ENCODE measurements at regions not wholly inside any gene's neighbourhood (a gene's known extent, or its start where the extent isn't known, plus 50 kb on each side); places are given as distances from the start of the nearest gene placed in this dataset.
"Not testable (repeated sequence)": the region's sequence is repeated elsewhere in the genome, so short reads cannot be mapped to it uniquely, and the experiment has no call there.

DNA sequence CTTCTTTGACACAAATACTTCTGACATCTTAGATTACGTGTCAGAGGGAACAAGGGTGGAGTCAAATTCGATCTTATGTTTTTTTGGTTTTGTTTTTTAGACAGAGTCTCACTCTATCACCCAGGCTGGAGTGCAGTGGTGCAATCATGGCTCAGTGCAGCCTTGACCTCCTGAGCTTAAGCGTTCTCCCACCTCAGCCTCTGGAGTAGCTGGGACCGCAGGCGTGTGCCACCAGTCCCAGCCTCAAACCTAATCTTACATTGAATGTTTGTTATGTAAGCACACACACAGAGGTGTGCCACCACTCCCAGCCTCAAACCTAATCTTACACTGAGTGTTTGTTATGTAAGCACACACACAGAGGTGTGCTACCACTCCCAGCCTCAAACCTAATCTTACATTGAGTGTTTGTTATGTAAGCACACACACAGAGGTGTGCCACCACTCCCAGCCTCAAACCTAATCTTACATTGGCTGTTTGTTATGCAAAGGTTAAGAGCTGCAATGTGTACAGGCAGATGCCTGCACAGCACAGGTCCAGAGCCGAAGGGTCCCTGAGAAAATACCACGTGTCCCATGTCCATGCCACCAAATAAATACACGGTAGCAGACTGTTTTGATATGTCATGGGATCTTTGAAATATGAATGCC is 118.0 kb downstream of the ATP6V0E2 start:
- H3K27ac ChIP-seq (ENCODE audit: low read length); H3K9ac ChIP-seq (ENCODE audit: low read length): not testable (repeated sequence)

DNA sequence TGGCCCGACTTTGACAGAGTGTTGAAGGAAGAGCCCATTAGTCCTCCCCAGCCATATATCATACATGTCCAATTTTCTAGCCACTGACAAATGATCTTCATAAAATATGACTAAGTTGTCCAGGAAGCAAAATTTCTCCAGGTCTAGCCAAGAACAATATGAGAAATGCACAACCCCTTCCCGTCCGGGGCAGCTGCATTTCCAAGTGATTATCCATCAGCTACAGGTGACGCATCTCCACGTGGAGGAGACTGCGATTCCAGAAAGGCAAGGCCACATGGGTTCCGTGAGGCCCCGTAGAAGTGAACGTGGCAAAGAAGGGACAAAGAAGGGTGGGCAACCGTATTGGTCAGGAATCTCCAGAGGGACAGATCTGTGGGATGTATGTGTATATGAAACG is 118.6 kb downstream of the ATP6V0E2 start:
- not testable (repeated sequence) for H3K36me3 ChIP-seq (replicated peaks; ENCODE audit: low read depth, low read length); H4K20me1 ChIP-seq (ENCODE audit: insufficient read depth, low read length); H3K9me3 ChIP-seq (ENCODE audit: insufficient read depth, low read length); H3K79me2 ChIP-seq (ENCODE audit: low read length); H3K4me2 ChIP-seq (ENCODE audit: low read length); H3K27ac ChIP-seq (ENCODE audit: low read length); H3K4me1 ChIP-seq (ENCODE audit: low read length); H3K9ac ChIP-seq (ENCODE audit: low read length); H2AFZ ChIP-seq (ENCODE audit: low read depth, low read length); H3K4me3 ChIP-seq (ENCODE audit: low read length); H3K27me3 ChIP-seq (ENCODE audit: low read depth, low read length)

More for the DNA sequence above, 118.0 kb downstream of the ATP6V0E2 start:
- not testable (repeated sequence) for H3K27me3 ChIP-seq (ENCODE audit: low read depth, low read length); H3K79me2 ChIP-seq (ENCODE audit: low read length); H4K20me1 ChIP-seq (ENCODE audit: insufficient read depth, low read length); H3K9me3 ChIP-seq (ENCODE audit: insufficient read depth, low read length); H3K36me3 ChIP-seq (replicated peaks; ENCODE audit: low read depth, low read length); H3K4me1 ChIP-seq (ENCODE audit: low read length); H3K4me3 ChIP-seq (ENCODE audit: low read length); H2AFZ ChIP-seq (ENCODE audit: low read depth, low read length); H3K4me2 ChIP-seq (ENCODE audit: low read length)

DNA sequence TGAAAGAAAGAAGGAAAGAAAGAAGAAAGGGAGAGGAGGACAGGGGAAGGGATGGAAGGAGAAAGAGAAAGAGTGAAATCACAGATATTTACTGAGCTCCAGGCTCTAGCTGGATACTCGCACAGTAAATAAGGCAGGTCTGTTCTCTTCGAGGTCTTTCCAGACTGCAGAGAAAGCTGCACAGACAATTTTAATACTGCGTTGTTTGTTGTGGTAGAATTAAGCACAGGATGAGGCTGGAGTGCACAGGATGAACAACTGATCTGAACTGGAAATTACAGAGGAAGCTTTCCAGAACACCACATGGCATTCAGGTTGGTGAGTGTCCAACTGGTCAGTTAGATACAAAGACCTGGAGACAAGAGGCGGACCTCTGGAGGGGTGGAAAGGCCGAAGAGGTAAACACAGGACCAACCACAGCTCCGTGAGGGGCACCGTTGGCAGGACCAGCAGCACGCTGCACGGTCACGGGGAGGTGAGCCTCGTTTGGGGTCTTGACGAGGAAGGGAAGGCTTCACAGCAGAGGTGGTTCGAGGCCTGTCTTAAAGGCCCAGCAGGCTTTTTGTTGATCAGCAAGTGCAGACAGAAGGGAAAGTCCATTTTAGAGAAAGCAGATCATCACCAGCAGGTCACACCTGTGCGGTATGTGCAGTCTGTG is 121.7 kb downstream of the ATP6V0E2 start:
- H3K9me3 ChIP-seq (ENCODE audit: insufficient read depth, low read length); H3K79me2 ChIP-seq (ENCODE audit: low read length); H3K9ac ChIP-seq (ENCODE audit: low read length); H3K27me3 ChIP-seq (ENCODE audit: low read depth, low read length); H2AFZ ChIP-seq (ENCODE audit: low read depth, low read length); H4K20me1 ChIP-seq (ENCODE audit: insufficient read depth, low read length); H3K4me2 ChIP-seq (ENCODE audit: low read length); H3K4me1 ChIP-seq (ENCODE audit: low read length); H3K36me3 ChIP-seq (replicated peaks; ENCODE audit: low read depth, low read length); H3K4me3 ChIP-seq (ENCODE audit: low read length); H3K27ac ChIP-seq (ENCODE audit: low read length): not testable (repeated sequence)

DNA sequence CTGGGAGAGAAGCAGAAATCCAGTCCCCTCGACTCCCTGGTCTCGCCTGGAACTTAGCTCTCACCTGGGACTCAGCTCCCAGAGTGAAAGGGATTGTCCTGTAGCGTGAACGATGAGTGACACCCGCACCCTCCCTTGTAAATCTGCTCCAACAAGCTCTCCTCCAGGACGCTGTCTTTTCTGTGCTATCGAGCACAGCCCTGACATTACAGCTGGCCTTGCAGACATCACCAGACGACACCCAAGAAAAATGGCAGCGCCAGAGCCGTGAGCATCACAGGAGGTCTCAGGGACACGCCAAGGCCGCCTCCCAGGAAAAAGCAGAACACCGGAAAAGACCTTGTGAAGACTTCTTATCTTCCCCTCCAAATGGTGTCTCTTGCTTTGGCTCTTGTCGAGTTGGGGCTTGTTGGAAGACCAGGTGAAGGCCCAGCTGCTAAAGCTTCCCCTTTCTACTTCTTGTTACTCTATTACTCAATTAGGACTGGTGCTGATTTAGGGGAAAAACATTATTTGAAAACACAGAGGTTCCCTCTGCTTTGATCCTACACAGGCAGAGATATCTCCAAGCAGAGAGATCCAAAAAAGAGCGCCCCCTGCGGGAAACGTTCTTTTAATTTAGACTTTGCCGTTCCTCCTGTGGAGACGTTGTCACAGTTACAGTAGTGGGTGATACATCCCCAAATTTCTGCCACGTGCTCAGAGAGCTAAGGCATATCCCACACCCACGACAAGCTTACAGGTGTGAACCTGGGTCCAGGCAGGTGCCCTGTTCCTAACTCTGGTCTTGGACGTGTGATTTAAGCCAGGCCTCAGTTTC is 127.2 kb downstream of the ATP6V0E2 start:
- Histone ChIP-seq H3K27ac (ENCODE audit: low read length) (peak overlapping the region; percentile 53), H3K9ac (ENCODE audit: low read length) (peak overlapping the region; percentile 32; the same call in 1 of the 2 replicates), H3K4me2 (ENCODE audit: low read length) (peak overlapping the region; percentile 67), H3K4me3 (ENCODE audit: low read length) (peak overlapping the region; percentile 64), H2AFZ (ENCODE audit: low read depth, low read length) (0 out of 2 replicates have a peak overlapping the region, but pooled peaks have one; percentile 65)
- not testable (repeated sequence) for H4K20me1 ChIP-seq (ENCODE audit: insufficient read depth, low read length); H3K9me3 ChIP-seq (ENCODE audit: insufficient read depth, low read length); H3K36me3 ChIP-seq (replicated peaks; ENCODE audit: low read depth, low read length); H3K27me3 ChIP-seq (ENCODE audit: low read depth, low read length); H3K4me1 ChIP-seq (ENCODE audit: low read length); H3K79me2 ChIP-seq (ENCODE audit: low read length)
- TF ChIP-seq CTCF (IDR thresholded peaks at IDR 0.05; ENCODE audit: low read depth, low read length): peak; percentile 37

GRCh38 chr7:150003304-150003810 is 129.6 kb downstream of the ATP6V0E2 start:
- Histone ChIP-seq H3K4me3 (ENCODE audit: low read length) (no peak overlapping the region), H4K20me1 (ENCODE audit: insufficient read depth, low read length) (no peaks in the 10 kb centered on the region), H3K27ac (ENCODE audit: low read length) (no peak overlapping the region), H3K27me3 (ENCODE audit: low read depth, low read length) (no peaks in the 10 kb centered on the region), H3K79me2 (ENCODE audit: low read length) (no peaks in the 10 kb centered on the region), H3K4me1 (ENCODE audit: low read length) (peaks cover 4% of the 10 kb centered on the region; the same call in 1 of the 2 replicates), H3K9me3 (ENCODE audit: insufficient read depth, low read length) (no peaks in the 10 kb centered on the region), H3K9ac (ENCODE audit: low read length) (no peak overlapping the region), H3K36me3 (replicated peaks; ENCODE audit: low read depth, low read length) (no peaks in the 10 kb centered on the region), H3K4me2 (ENCODE audit: low read length) (no peak overlapping the region), H2AFZ (ENCODE audit: low read depth, low read length) (no peak overlapping the region)
- TF ChIP-seq EZH2phosphoT487 (IDR thresholded peaks at IDR 0.05; ENCODE audit: low read depth): no peak
- no peak for TF ChIP-seq CTCF (IDR thresholded peaks at IDR 0.05; ENCODE audit: low read depth, low read length)

GRCh38 chr7:150003973-150004372 is 130.2 kb downstream of the ATP6V0E2 start:
- H3K79me2 ChIP-seq (ENCODE audit: low read length); H3K27ac ChIP-seq (ENCODE audit: low read length); H4K20me1 ChIP-seq (ENCODE audit: insufficient read depth, low read length); H3K36me3 ChIP-seq (replicated peaks; ENCODE audit: low read depth, low read length); H3K9me3 ChIP-seq (ENCODE audit: insufficient read depth, low read length); H3K9ac ChIP-seq (ENCODE audit: low read length); H3K4me1 ChIP-seq (ENCODE audit: low read length); H3K27me3 ChIP-seq (ENCODE audit: low read depth, low read length); H3K4me2 ChIP-seq (ENCODE audit: low read length); H3K4me3 ChIP-seq (ENCODE audit: low read length); H2AFZ ChIP-seq (ENCODE audit: low read depth, low read length): not testable (repeated sequence)

- H3K36me3 ChIP-seq (replicated peaks; ENCODE audit: low read depth, low read length); H4K20me1 ChIP-seq (ENCODE audit: insufficient read depth, low read length); H2AFZ ChIP-seq (ENCODE audit: low read depth, low read length); H3K79me2 ChIP-seq (ENCODE audit: low read length); H3K4me1 ChIP-seq (ENCODE audit: low read length); H3K4me3 ChIP-seq (ENCODE audit: low read length); H3K9ac ChIP-seq (ENCODE audit: low read length); H3K9me3 ChIP-seq (ENCODE audit: insufficient read depth, low read length); H3K27ac ChIP-seq (ENCODE audit: low read length); H3K27me3 ChIP-seq (ENCODE audit: low read depth, low read length); H3K4me2 ChIP-seq (ENCODE audit: low read length): not testable (repeated sequence)
These were observed 131.1 kb downstream of the ATP6V0E2 start for GRCh38 chr7:150004843-150005242.
